ENCODE measurements at regions not wholly inside any gene's neighbourhood (a gene's known extent, or its start where the extent isn't known, plus 50 kb on each side); places are given as distances from the start of the nearest gene placed in this dataset.
"Not testable (repeated sequence)": the region's sequence is repeated elsewhere in the genome, so short reads cannot be mapped to it uniquely, and the experiment has no call there.

DNA sequence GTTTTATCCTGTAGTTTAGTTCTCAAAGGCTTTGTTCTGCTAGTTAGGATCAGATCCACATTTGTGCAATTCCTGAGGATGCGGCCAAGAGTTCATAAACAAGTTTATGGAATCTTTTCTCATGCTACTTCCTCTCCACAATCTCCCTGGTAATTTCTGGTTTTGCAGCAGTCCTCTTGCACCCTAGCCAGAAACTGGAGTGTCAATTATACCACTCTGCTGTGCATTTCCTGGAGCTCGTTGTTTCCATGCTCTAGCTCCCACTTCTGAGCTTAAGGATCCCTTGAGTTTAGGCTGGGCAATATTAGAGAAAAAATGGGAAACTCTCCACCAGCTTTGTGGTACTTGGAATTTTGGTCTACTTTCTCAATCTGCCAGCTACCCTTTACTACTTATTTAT lies 474.7 kb downstream of the DIRAS2 start:
- no peaks in the 10 kb centered on the region for H3K36me3 ChIP-seq (ENCODE audit: low read depth, missing control alignments)
- H3K4me3 ChIP-seq, result no peak overlapping the region
- H3K27ac ChIP-seq, result no peak overlapping the region
- WGBS, 2 donors, result 54 to 80% methylated on average over 2 of the region's 2 CpGs
- no peak for TF ChIP-seq POLR2A (IDR thresholded peaks at IDR 0.05)
- TF ChIP-seq, protein P1, sequence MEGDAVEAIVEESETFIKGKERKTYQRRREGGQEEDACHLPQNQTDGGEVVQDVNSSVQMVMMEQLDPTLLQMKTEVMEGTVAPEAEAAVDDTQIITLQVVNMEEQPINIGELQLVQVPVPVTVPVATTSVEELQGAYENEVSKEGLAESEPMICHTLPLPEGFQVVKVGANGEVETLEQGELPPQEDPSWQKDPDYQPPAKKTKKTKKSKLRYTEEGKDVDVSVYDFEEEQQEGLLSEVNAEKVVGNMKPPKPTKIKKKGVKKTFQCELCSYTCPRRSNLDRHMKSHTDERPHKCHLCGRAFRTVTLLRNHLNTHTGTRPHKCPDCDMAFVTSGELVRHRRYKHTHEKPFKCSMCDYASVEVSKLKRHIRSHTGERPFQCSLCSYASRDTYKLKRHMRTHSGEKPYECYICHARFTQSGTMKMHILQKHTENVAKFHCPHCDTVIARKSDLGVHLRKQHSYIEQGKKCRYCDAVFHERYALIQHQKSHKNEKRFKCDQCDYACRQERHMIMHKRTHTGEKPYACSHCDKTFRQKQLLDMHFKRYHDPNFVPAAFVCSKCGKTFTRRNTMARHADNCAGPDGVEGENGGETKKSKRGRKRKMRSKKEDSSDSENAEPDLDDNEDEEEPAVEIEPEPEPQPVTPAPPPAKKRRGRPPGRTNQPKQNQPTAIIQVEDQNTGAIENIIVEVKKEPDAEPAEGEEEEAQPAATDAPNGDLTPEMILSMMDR (IDR thresholded peaks at IDR 0.05), result no peak
- H3K9me3 ChIP-seq, result no peaks in the 10 kb centered on the region
- H3K27me3 ChIP-seq, result no peaks in the 10 kb centered on the region
- H3K4me1 ChIP-seq, result no peaks in the 10 kb centered on the region
- no peak for DNase-seq
- intact Hi-C loops (cut with DNase I; ENCODE audit: low total_unique reads), result no loop called here

DNA sequence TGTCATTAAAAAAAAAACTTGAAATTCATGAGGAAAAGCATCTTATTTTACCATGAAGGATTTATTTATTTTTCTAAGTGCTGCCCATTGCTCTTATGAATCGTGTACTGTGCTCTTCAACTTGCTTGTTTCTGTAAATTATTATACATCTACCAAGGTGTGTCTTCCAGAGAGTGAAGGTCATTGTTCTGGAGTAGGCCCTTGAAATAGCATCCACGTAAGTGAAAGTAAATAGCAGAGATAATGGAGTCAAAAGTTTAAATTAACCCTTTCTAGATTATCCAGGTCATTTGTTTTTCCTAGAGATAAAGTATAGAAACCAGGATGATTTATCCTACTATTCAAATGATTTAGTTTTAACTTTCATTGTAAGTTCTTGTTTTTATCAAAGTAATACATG lies 473.1 kb downstream of the DIRAS2 start:
- WGBS, 2 donors, result 56 to 76% methylated on average over 2 of the region's 2 CpGs
- intact Hi-C loops (cut with DNase I; ENCODE audit: low total_unique reads), result no loop called here
- Histone ChIP-seq H3K4me1 (no peaks in the 10 kb centered on the region), H3K27ac (no peak overlapping the region), H3K27me3 (no peaks in the 10 kb centered on the region), H3K9me3 (no peaks in the 10 kb centered on the region), H3K4me3 (no peak overlapping the region), H3K36me3 (ENCODE audit: low read depth, missing control alignments) (no peaks in the 10 kb centered on the region)
- TF ChIP-seq, protein P1 (IDR thresholded peaks at IDR 0.05), result no peak
- TF ChIP-seq POLR2A (IDR thresholded peaks at IDR 0.05), result no peak
- DNase-seq, result no peak

DNA sequence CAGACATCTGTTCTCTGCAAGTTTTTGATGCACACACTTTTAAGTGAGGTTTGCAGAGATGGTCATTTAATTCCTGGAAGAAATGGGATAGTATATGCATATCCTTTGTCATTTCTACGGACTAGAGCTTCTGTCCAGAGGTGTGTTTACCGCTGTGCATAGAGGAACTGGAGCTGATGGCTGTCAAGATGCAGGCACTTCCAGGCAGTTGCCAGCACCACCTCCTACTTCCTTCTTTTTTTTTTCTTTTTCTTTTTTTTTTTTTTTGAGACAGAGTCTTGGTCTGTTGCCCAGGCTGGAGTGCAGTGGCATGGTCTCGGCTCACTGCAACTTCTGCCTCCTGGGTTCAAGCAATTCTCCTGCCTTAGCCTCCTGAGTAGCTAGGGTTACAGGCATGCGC lies 468.7 kb downstream of the DIRAS2 start:
- H3K4me1 ChIP-seq; H3K9me3 ChIP-seq; H3K27ac ChIP-seq; DNase-seq; intact Hi-C loops (cut with DNase I; ENCODE audit: low total_unique reads); H3K27me3 ChIP-seq; H3K36me3 ChIP-seq (ENCODE audit: low read depth, missing control alignments); H3K4me3 ChIP-seq: not testable (repeated sequence)
- WGBS, 2 donors, result 88 to 92% methylated on average over 4 of the region's 4 CpGs

DNA sequence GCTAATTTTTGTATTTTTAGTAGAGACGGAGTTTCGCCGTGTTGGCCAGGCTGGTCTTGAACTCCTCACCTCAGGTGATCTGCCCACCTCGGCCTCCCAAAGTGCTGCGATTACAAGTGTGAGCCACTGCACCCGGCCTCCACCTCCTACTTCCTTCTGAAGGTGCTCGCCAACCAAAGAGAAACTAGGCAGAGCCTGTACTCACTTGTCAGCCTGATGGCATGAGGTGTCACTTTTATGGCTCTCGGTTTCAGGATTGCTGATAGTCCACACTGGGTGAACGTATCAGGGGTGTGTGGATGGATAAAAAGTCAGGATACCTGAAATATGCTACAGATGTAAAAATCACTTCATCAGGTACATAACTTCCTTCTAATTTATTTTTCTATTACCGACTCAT lies 468.3 kb downstream of the DIRAS2 start:
- H3K27me3 ChIP-seq; H3K27ac ChIP-seq; H3K36me3 ChIP-seq (ENCODE audit: low read depth, missing control alignments); H3K4me3 ChIP-seq; intact Hi-C loops (cut with DNase I; ENCODE audit: low total_unique reads); H3K9me3 ChIP-seq; H3K4me1 ChIP-seq; DNase-seq: not testable (repeated sequence)
- WGBS, 2 donors, result 90 to 92% methylated on average over 10 of the region's 10 CpGs

DNA sequence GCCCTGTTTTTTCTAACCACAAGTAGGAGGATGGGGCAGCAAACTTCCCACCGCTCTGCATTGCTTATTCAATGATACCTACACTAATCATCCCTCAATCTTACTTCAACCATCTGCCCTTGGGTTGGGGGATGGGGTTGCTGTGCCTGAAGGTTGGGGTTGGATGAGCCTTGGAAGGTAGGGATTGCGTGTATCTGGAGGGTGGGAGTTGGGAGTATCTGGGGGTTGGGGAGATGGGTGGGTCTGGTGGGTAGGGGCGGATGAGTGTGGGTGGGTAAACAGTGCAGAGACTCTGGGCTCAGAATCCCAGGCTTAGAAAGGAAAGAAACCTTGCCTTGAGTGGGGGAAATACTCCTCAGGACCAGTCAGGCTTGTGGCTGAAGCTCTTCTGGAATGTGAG lies 467.4 kb downstream of the DIRAS2 start:
- 87 to 93% methylated on average over 3 of the region's 3 CpGs for WGBS, 2 donors

DNA sequence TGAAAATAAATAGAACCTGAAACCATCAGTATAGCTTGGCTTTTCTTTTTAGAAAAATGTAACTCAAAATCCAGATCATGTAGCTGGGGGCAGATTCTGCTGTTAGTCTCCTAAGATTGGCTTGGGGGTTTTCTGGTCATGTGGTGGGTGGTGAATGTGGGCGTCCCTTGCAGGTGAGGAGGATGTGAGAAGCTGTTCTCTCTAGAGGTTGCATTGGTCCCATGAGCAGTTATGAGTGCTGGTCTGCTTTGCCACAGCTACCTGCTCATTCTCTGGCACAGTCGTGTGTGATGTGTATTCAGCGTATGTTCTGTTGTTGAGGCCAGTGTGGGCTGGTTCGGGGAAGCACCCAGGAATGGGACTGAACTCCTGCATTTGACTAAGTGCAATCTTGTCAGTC lies 466.8 kb downstream of the DIRAS2 start:
- Histone ChIP-seq H3K4me3 (no peak overlapping the region), H3K27ac (no peak overlapping the region), H3K9me3 (no peaks in the 10 kb centered on the region), H3K27me3 (no peaks in the 10 kb centered on the region), H3K4me1 (no peaks in the 10 kb centered on the region), H3K36me3 (ENCODE audit: low read depth, missing control alignments) (no peaks in the 10 kb centered on the region)
- no peak for DNase-seq
- WGBS, 2 donors, result 93 to 99% methylated on average over 4 of the region's 4 CpGs
- intact Hi-C loops (cut with DNase I; ENCODE audit: low total_unique reads), result no loop called here
- TF ChIP-seq POLR2A (IDR thresholded peaks at IDR 0.05), result no peak
- TF ChIP-seq, protein P1 (IDR thresholded peaks at IDR 0.05), result no peak

More for the DNA sequence above, 467.4 kb downstream of the DIRAS2 start:
- H3K36me3 ChIP-seq (ENCODE audit: low read depth, missing control alignments), result no peaks in the 10 kb centered on the region
- H3K4me1 ChIP-seq, result no peaks in the 10 kb centered on the region
- no peak for DNase-seq
- intact Hi-C loops (cut with DNase I; ENCODE audit: low total_unique reads), result no loop called here
- H3K27me3 ChIP-seq, result no peaks in the 10 kb centered on the region
- TF ChIP-seq, protein P1 (IDR thresholded peaks at IDR 0.05), result no peak
- no peak for TF ChIP-seq POLR2A (IDR thresholded peaks at IDR 0.05)
- H3K4me3 ChIP-seq, result no peak overlapping the region
- no peak overlapping the region for H3K27ac ChIP-seq
- H3K9me3 ChIP-seq, result no peaks in the 10 kb centered on the region

Data from testis (tissue), 2 donors.